ENCODE measurements at regions not wholly inside any gene's neighbourhood (a gene's known extent, or its start where the extent isn't known, plus 50 kb on each side); places are given as distances from the start of the nearest gene placed in this dataset.

- DNase-seq = no peak
Measured at GRCh38 chr14:26766726-26767125, 168.9 kb upstream of the NOVA1 start.

GRCh38 chr14:26773906-26774593, 176.2 kb upstream of the NOVA1 start:
- no peak for DNase-seq

- no peak for DNase-seq
Measured at GRCh38 chr14:26775765-26776563, 178.1 kb upstream of the NOVA1 start.

GRCh38 chr14:26791117-26791806, 193.4 kb upstream of the NOVA1 start:
- no peak for DNase-seq

GRCh38 chr14:26794731-26795130, 196.9 kb upstream of the NOVA1 start:
- DNase-seq = no peak

DNA sequence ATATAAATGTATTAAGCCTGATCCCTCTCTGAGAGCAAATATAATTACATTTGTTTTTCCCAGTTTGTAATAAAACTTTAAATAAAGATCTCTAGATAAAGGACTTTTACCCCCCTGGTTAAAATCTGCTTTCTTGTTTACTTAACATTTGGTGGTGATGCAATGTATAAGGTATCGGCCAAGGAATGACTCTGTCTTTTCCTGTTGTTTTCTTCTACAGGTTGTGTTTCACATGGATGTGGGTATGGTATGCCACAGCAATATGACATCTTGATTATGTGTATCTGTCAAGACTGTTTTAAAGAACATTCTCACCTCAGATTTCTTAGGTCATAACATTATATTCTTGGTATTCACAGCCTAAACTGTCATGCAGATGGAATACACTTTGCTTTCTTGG, 210.6 kb upstream of the NOVA1 start:
- no peak for DNase-seq

GRCh38 chr14:26810631-26811030, 212.8 kb upstream of the NOVA1 start:
- DNase-seq = no peak

GRCh38 chr14:26811756-26812305, 214.0 kb upstream of the NOVA1 start:
- DNase-seq = no peak

- no peak for DNase-seq
Measured at GRCh38 chr14:26820138-26820537, 222.3 kb upstream of the NOVA1 start.

GRCh38 chr14:26820572-26820971, 222.7 kb upstream of the NOVA1 start:
- no peak for DNase-seq

DNA sequence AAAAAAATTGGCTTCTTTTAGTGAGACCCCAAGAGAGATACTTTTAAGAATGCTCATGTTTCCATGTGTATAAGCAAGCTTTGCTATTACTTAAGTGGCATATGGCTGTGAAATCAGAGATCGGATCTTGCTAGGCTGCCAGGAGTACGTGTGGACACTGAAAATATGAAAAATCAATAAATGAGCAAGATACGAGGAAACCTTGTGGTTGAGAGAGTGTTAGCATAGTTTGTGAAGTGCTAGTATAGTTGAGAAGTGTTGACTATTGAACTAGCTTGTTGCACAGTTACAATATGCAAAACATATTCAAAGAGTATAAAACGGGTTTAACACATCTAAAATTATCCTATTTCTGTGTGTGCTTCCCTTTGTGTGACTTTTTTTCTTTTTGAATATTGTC, 230.9 kb upstream of the NOVA1 start:
- no peak for DNase-seq

DNA sequence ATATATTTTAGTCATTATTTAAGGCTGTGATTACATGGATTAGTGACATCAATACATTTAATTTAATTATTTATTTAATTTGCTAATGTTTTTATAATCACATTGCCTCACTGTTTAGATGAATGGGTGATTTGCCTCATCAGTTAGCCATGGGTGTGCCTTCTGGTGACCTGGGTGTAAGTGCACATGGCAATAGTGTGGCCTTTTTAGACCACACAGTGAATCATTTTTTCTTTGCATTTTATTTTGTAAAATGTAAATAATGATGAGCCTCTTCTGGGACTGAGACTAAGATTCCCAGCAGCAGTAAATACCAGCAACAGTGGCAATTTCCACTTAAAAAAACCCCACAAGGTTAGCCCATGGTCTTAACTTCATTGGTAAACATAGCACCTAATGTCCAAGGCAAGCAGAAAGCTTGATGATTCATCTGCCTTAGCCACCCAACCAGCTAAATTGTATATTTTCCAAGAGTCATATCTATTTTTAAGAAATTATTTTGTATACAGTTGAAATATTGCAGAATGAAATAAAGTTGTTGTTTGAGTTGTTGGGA, 235.9 kb upstream of the NOVA1 start:
- DNase-seq = no peak

GRCh38 chr14:26835979-26836570, 238.2 kb upstream of the NOVA1 start:
- no peak for DNase-seq

DNA sequence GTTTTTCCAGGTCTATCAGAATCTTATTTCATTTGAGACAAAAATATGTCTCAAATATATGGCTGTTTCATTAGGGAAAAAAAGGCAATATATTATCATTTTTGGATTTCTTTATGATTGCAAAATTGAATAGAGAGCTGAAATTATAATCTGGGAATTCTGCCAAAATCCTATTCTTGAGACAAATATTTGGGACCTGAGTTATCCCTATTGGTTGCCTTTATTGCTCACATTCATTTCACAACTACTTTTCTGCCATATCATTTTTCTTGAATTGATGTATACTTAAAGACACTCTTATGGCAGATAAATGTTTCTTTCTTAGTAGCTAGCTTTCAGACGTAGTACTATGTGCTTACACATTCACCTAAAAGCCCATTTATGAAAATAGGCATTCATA, 241.6 kb upstream of the NOVA1 start:
- DNase-seq = no peak

- DNase-seq = no peak
Measured at GRCh38 chr14:26841326-26841725, 243.5 kb upstream of the NOVA1 start.

DNA sequence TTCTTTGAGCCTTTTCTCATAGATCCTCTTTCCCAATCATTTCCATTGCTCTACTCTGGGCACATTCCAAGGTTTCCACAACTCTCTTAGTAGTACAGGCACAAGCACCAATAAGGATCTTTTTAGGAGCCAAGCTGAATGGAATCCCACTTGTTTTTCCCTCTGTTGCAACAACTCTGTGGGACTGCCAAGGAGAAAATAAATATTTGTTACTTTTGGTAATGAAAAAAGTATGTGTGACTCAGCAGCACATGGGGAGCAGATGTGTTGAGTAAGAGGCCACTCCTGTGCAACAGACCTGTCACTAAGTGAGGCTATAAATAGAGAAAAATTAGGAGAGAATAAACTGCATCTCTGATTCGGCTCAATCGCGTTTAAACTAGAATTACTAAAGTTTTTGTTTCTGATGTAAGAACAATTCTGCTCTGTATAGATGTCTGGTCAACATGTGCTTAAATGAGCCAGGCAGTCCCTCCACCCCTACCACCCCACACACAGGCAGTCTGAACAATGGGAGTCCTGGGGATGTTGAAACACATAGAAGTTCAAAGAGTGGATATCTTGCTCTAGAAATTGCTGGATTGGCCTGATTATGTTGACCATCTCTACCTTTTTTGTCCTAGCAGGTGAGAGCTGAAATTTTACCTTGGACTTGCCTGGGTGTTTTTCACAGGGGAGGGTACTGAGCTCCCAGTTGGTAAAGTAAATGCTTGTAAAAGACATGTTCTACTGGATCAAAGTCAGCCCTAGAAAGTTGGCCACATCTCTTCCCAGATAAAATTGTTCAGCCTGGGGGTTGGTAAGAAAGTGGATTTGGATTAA, 244.3 kb upstream of the NOVA1 start:
- no peak for DNase-seq

GRCh38 chr14:26845151-26845818, 247.5 kb upstream of the NOVA1 start:
- no peak for DNase-seq

GRCh38 chr14:26846388-26846787, 248.6 kb upstream of the NOVA1 start:
- no peak for DNase-seq

GRCh38 chr14:26849514-26849913, 251.7 kb upstream of the NOVA1 start:
- no peak for DNase-seq

GRCh38 chr14:26851793-26852192, 254.0 kb upstream of the NOVA1 start:
- DNase-seq = no peak

Data from left kidney (tissue), 1 donor.